Breast epithelium (tissue), 4 donors: ENCODE measurements at regions not wholly inside any gene's neighbourhood (a gene's known extent, or its start where the extent isn't known, plus 50 kb on each side); places are given as distances from the start of the nearest gene placed in this dataset.

Experiments
- DNase-seq, 2 donors: peaks; one replicate each; pipeline ENCODE4 v3.0.0-alpha.2; 2019; ENCODE audit warnings: low spot score in 2 of 2
- H3K27ac ChIP-seq, 2 donors: fragments of 200-600 bp; sonication (generic) in 1 of 2; one replicate each; pipeline ENCODE4 v1.5.1; 2016 to 2019; ENCODE audit warnings: mild to moderate bottlenecking in 1 of 2
- H3K27me3 ChIP-seq, 2 donors: fragments of 200-600 bp; sonication (generic) in 1 of 2; one replicate each; pipeline versions ENCODE4 v1.5.1 to v1.6.0; 2017 to 2019; ENCODE audit warnings: control low read depth in 1 of 2, mild to moderate bottlenecking in 1 of 2
- H3K36me3 ChIP-seq: fragments of 200-600 bp; one replicate; pipeline ENCODE4 v1.5.1; 2019
- H3K4me1 ChIP-seq, 2 donors: fragments of 200-600 bp; sonication (generic); one replicate each; pipeline ENCODE4 v1.5.1; 2016 to 2019; ENCODE audit warnings: control low read depth in 1 of 2
- H3K4me3 ChIP-seq, 3 donors: fragments of 200-600 bp; sonication (generic); 1 replicate in 2 of 3; 2 replicates in 1 of 3; pipeline ENCODE4 v1.5.1; 2016 to 2019; ENCODE audit warnings: mild to moderate bottlenecking in 3 of 3, moderate library complexity in 2 of 3
- H3K9me3 ChIP-seq, 2 donors: fragments of 200-600 bp; sonication (generic) in 1 of 2; one replicate each; pipeline ENCODE4 v1.5.1; 2016 to 2019; ENCODE audit warnings: control low read depth in 1 of 2
- CTCF ChIP-seq, 3 donors: fragments of 450-650 bp; IDR thresholded peaks; one replicate each; pipeline ENCODE4 v1.5.1; 2016 to 2017; ENCODE audit warnings: antibody characterized with exemption in 3 of 3, mild to moderate bottlenecking in 3 of 3, moderate library complexity in 3 of 3
- POLR2A ChIP-seq: fragments of 450-650 bp; IDR thresholded peaks from one replicate; pipeline ENCODE4 v1.6.1; 2016; ENCODE audit warnings: antibody characterized with exemption, mild to moderate bottlenecking, moderate library complexity
- POLR2AphosphoS5 ChIP-seq, 3 donors: sonication (generic); formaldehyde crosslinking; IDR thresholded peaks; one replicate each; pipeline ENCODE4 v1.6.1; 2017; ENCODE audit warnings: antibody characterized with exemption in 3 of 3
- intact Hi-C: fragments of 100-400 bp; cut with DNase I; formaldehyde crosslinking; loops from one replicate; pipeline ENCODE4 v1.15.1; 2023; ENCODE audit warnings: low total_unique reads

- Histone ChIP-seq H3K36me3 (no peaks in the 10 kb centered on the region), H3K27ac (no peak overlapping the region), H3K9me3 (no peaks in the 10 kb centered on the region), H3K27me3 (no peaks in the 10 kb centered on the region), H3K4me3 (no peak overlapping the region), H3K4me1 (no peaks in the 10 kb centered on the region)
- no peak for DNase-seq
- intact Hi-C loops, result no loop called here
- no peak for TF ChIP-seq POLR2A
- no peak for TF ChIP-seq POLR2AphosphoS5 (IDR thresholded peaks at IDR 0.05)
- TF ChIP-seq CTCF (IDR thresholded peaks at IDR 0.05), result no peak
Observed at GRCh38 chr4:179662522-179662921, 2220.3 kb upstream of the AGA start.

GRCh38 chr4:179663641-179664429 is 2221.6 kb upstream of the AGA start:
- intact Hi-C loops, result no loop called here
- Histone ChIP-seq H3K4me3 (no peak overlapping the region), H3K27me3 (no peaks in the 10 kb centered on the region), H3K4me1 (no peaks in the 10 kb centered on the region), H3K9me3 (no peaks in the 10 kb centered on the region), H3K36me3 (no peaks in the 10 kb centered on the region), H3K27ac (no peak overlapping the region)
- no peak for DNase-seq
- no peak for TF ChIP-seq POLR2AphosphoS5 (IDR thresholded peaks at IDR 0.05)
- TF ChIP-seq POLR2A, result no peak
- no peak for TF ChIP-seq CTCF (IDR thresholded peaks at IDR 0.05)

- H3K4me3 ChIP-seq, result no peak overlapping the region
- no peaks in the 10 kb centered on the region for H3K27me3 ChIP-seq
- H3K9me3 ChIP-seq, result no peaks in the 10 kb centered on the region
- no peak overlapping the region for H3K27ac ChIP-seq
- H3K36me3 ChIP-seq, result no peaks in the 10 kb centered on the region
- TF ChIP-seq POLR2A (no peak), CTCF (IDR thresholded peaks at IDR 0.05) (no peak), POLR2AphosphoS5 (IDR thresholded peaks at IDR 0.05) (no peak)
- DNase-seq, result no peak
- no peaks in the 10 kb centered on the region for H3K4me1 ChIP-seq
- intact Hi-C loops, result no loop called here
Observed at GRCh38 chr4:179664430-179665027, 2222.3 kb upstream of the AGA start.

DNA sequence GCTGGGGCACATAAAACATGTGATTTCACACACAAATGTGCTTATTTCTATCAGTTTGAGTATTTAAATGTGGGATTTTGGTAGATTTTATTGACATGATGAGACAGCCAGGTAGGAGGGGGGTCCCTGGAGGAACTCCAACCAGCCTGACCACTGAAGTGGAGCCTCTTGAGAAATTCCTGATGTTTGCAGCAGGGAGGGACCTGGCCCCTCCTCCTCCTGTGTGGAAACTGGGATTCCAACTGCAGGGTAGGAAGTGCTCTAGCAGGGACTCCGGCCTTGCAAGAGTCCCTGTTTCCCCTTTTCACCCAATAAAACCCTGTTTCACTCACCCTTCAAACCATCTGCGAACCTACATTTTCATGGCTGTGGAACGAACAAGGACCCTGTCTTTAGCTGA is 2224.0 kb upstream of the AGA start:
- Histone ChIP-seq H3K27ac (no peak overlapping the region), H3K9me3 (no peaks in the 10 kb centered on the region), H3K4me1 (no peaks in the 10 kb centered on the region), H3K36me3 (no peaks in the 10 kb centered on the region), H3K4me3 (no peak overlapping the region), H3K27me3 (no peaks in the 10 kb centered on the region)
- no peak for DNase-seq
- TF ChIP-seq CTCF (IDR thresholded peaks at IDR 0.05), result no peak
- no peak for TF ChIP-seq POLR2AphosphoS5 (IDR thresholded peaks at IDR 0.05)
- no peak for TF ChIP-seq POLR2A
- intact Hi-C loops, result no loop called here

DNA sequence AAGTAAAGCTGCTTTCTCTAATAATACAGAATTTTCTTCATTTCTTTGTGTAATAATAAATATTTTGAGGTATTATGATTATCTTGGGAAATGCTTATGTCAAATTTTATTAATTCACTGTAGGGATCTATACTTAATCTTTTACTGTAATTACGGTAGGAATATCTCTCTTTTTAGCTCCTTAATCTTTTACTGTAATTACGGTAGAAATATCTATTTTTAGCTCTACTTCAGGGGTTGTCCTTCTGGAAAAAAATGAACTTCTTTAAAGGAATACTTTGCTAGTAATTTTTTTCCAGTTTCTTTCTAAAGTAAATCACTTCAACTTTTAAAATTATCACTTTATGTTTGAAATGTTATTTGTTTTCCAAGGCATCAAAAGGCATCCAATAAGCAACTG is 2229.4 kb upstream of the AGA start:
- intact Hi-C loops, result no loop called here
- no peak for DNase-seq
- TF ChIP-seq POLR2A (no peak), POLR2AphosphoS5 (IDR thresholded peaks at IDR 0.05) (no peak), CTCF (IDR thresholded peaks at IDR 0.05) (no peak)
- Histone ChIP-seq H3K4me3 (no peak overlapping the region), H3K27me3 (no peaks in the 10 kb centered on the region), H3K27ac (no peak overlapping the region), H3K36me3 (no peaks in the 10 kb centered on the region), H3K9me3 (peaks cover 0 to 16% of the 10 kb centered on the region in 2 donors), H3K4me1 (no peaks in the 10 kb centered on the region)
